ENCODE measurements at regions not wholly inside any gene's neighbourhood (a gene's known extent, or its start where the extent isn't known, plus 50 kb on each side); places are given as distances from the start of the nearest gene placed in this dataset.
A peak's percentile ranks its signal among the peaks of the same experiment; 100 is the strongest.

DNA sequence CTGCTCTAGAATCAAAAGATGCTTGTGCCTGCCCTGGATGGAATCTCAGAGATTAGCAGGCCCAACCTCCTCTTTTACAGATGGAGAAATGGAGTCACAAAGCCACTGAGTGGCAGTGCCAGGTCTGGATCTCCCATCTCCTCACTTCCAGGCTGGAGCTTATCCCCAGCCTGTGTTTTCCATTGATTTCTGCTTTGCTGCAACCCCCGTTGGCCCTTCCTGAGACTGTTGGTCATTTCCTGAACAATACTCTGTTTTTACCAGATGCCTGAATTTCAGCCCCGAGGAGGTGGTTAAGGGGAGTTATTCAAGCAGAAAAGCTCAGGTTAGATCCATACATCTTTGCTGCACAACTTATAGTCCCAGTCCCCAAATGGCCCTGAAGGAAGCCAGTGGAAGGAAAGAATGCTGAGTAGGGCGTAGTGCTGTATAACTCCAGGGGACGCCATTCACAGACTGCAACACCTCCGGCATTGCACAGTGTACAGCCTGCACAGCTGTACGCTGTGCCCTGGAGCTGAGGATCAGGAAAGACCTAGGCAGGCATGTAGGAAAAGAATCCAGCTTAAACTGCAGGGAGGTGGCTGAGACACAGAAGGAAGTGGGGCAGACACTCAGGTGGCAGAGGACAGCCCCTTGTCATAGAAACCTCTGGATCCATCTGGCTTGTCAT is 77.5 kb downstream of the RPLP1 start:
- no peak overlapping the region for H3K4me3 ChIP-seq
- H3K9me3 ChIP-seq = no peaks in the 10 kb centered on the region
- no peaks in the 10 kb centered on the region for H3K36me3 ChIP-seq
- no peak overlapping the region for H3K27ac ChIP-seq
- peaks cover 0 to 17% (median 0%) of the 10 kb centered on the region in 3 donors for H3K4me1 ChIP-seq
- H3K27me3 ChIP-seq = no peaks in the 10 kb centered on the region
- TF ChIP-seq POLR2AphosphoS5 (IDR thresholded peaks at IDR 0.05) (no peak), POLR2A (IDR thresholded peaks at IDR 0.05) (no peak), EP300 (IDR thresholded peaks at IDR 0.05) (no peak)
- TF ChIP-seq, protein P1, sequence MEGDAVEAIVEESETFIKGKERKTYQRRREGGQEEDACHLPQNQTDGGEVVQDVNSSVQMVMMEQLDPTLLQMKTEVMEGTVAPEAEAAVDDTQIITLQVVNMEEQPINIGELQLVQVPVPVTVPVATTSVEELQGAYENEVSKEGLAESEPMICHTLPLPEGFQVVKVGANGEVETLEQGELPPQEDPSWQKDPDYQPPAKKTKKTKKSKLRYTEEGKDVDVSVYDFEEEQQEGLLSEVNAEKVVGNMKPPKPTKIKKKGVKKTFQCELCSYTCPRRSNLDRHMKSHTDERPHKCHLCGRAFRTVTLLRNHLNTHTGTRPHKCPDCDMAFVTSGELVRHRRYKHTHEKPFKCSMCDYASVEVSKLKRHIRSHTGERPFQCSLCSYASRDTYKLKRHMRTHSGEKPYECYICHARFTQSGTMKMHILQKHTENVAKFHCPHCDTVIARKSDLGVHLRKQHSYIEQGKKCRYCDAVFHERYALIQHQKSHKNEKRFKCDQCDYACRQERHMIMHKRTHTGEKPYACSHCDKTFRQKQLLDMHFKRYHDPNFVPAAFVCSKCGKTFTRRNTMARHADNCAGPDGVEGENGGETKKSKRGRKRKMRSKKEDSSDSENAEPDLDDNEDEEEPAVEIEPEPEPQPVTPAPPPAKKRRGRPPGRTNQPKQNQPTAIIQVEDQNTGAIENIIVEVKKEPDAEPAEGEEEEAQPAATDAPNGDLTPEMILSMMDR (IDR thresholded peaks at IDR 0.05) = no peak
- no peak for ATAC-seq
- 50% methylated on average over 2 of the region's 6 CpGs; no CpG with 5 or more reads in 1 of the 2 donors for WGBS, 2 donors (ENCODE audit: low coverage in 1 of 2)

DNA sequence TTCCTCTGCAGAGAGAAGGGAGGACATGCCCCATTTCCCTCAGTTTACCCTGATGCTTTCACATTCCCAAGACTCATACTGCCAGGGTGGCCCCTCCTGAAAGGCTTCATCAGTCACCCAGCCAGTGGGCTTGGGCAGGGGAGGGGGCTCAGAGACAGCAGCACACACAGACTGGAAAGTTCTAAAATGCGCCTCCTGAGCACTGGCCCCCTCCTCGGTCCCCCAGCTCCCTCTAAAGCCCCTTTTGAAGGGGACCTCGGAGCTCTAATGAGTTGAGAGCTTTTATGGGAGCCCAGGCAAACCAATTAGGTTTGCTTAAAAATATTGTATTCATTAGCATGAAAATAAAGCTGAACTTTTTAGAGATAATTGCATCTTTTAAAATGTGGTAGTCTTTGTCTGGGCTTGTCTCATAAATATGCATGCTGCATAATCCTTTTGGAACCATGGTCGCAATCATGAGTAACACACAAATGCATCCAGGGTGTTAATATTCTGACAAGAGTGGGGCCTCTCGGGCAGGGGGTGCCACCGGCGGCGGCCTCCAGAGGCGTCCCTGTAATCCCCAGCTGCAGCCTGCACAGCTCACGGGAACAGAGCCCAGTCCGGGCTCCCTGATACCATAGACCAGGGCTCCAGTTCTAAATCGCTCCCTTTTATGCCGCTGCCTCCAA is 78.5 kb downstream of the RPLP1 start:
- TF ChIP-seq POLR2AphosphoS5 (IDR thresholded peaks at IDR 0.05) (no peak), POLR2A (IDR thresholded peaks at IDR 0.05) (no peak), EP300 (IDR thresholded peaks at IDR 0.05) (no peak)
- TF ChIP-seq, protein P1 (IDR thresholded peaks at IDR 0.05) = no peak
- no peak for ATAC-seq
- no peaks in the 10 kb centered on the region for H3K36me3 ChIP-seq
- H3K4me3 ChIP-seq = no peak overlapping the region
- WGBS, 2 donors (ENCODE audit: low coverage in 1 of 2) = 63 to 80% methylated on average over 2 to 9 of the region's 13 CpGs
- peak overlapping the region in 1 of 4 donors; percentile 1 for H3K27ac ChIP-seq
- H3K4me1 ChIP-seq = peaks cover 0 to 17% (median 0%) of the 10 kb centered on the region in 3 donors
- H3K9me3 ChIP-seq = no peaks in the 10 kb centered on the region
- H3K27me3 ChIP-seq = no peaks in the 10 kb centered on the region

DNA sequence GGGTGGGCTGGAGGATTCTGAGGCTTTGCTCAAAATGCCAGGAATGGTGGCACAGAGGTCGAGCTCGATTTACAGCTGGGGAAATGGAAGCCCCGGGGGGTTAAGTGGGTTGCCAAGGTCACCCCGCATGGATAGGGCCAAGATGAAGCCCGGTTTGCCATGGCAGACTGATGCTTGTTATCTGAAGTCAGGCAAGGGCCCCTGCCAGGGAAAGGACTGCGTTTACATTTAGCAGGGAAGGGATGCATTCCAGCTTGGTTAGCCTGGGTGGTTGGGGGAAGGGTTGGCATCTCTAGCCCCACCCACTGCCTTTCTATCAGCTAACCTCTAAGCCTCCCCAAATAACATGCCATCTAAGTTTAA is 79.0 kb downstream of the RPLP1 start:
- no peaks in the 10 kb centered on the region for H3K9me3 ChIP-seq
- WGBS, 2 donors (ENCODE audit: low coverage in 1 of 2) = 20 to 28% methylated on average over 1 to 5 of the region's 6 CpGs
- ATAC-seq = no peak

DNA sequence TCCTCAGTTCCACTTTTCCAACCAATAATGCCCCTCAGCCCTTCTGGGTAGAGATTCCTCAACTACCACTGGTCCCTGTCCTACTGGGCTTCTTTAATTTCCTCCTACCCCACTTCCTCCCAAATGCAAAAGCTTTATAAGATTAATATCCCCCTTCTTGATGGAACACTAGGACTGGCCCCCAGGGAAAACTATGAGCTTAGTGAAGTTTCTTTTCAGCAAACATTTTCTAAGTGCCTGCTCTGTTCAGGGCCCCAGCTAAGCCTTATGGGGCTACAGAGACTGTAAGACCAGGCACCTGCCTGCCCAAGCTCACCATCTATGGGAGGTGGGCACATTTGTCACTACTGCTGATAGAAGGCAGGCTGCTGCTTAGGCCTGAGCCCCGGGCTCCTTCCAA is 79.4 kb downstream of the RPLP1 start:
- no peak for TF ChIP-seq POLR2A (IDR thresholded peaks at IDR 0.05)
- no peak for TF ChIP-seq EP300 (IDR thresholded peaks at IDR 0.05)
- no peak for TF ChIP-seq POLR2AphosphoS5 (IDR thresholded peaks at IDR 0.05)
- TF ChIP-seq, protein P1 (IDR thresholded peaks at IDR 0.05) = no peak
- Histone ChIP-seq H3K9me3 (no peaks in the 10 kb centered on the region), H3K27ac (no peak overlapping the region), H3K27me3 (no peaks in the 10 kb centered on the region), H3K36me3 (no peaks in the 10 kb centered on the region), H3K4me1 (peaks cover 0 to 17% (median 0%) of the 10 kb centered on the region in 3 donors), H3K4me3 (no peak overlapping the region)
- no CpG with 5 or more reads among the region's 1 CpG for WGBS, 2 donors (ENCODE audit: low coverage in 1 of 2)
- ATAC-seq = no peak

More for the DNA sequence above, 79.0 kb downstream of the RPLP1 start:
- no peak overlapping the region for H3K4me3 ChIP-seq
- H3K4me1 ChIP-seq = peaks cover 0 to 17% (median 0%) of the 10 kb centered on the region in 3 donors
- H3K27me3 ChIP-seq = no peaks in the 10 kb centered on the region
- TF ChIP-seq EP300 (IDR thresholded peaks at IDR 0.05) (no peak), POLR2AphosphoS5 (IDR thresholded peaks at IDR 0.05) (no peak)
- H3K27ac ChIP-seq = no peak overlapping the region
- no peaks in the 10 kb centered on the region for H3K36me3 ChIP-seq

DNA sequence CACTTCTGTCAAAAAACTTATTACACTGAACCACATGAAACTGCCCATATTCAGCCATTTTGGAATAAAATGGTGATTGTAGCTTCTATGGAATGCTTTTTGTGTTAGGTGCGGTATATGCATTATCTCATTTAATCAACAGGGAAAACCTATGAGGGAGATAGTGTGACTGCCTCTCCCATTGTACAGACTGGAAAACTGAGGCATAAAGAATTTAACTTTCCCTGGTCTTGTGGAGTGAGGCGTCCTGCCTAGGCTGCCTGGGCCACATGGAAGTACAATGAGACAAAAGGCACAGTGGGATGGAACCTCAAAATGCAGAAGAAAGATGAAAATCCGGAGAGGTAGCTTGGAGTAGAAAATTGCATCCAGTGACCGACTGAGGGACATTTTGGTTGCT is 80.2 kb downstream of the RPLP1 start:
- H3K27ac ChIP-seq = no peak overlapping the region
- H3K27me3 ChIP-seq = no peaks in the 10 kb centered on the region
- no peaks in the 10 kb centered on the region for H3K9me3 ChIP-seq
- peaks cover 0 to 17% (median 0%) of the 10 kb centered on the region in 3 donors for H3K4me1 ChIP-seq
- 100% methylated on average over 2 to 3 of the region's 4 CpGs for WGBS, 2 donors (ENCODE audit: low coverage in 1 of 2)
- TF ChIP-seq POLR2A (IDR thresholded peaks at IDR 0.05) (no peak), EP300 (IDR thresholded peaks at IDR 0.05) (no peak), POLR2AphosphoS5 (IDR thresholded peaks at IDR 0.05) (no peak)
- ATAC-seq = no peak
- H3K36me3 ChIP-seq = no peaks in the 10 kb centered on the region
- H3K4me3 ChIP-seq = no peak overlapping the region

DNA sequence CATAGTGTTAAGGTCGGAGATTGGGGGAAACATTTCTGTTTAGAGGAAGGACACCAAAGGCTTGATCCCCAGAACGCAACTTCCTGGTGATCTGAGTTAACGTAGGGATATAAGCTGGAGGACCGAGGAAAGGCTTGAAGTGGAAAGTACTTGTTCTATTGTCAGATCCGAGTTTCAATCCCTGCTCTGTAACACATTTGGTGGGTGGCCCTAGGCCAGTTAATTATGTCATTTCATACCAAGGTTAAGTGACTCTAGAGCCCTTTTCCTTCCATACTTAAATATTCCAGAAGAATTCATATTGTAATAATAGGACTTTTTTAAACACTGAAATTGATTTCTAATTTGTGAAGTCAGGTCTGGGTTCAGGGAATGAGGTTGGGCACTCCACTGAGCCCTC is 80.9 kb downstream of the RPLP1 start:
- WGBS, 2 donors (ENCODE audit: low coverage in 1 of 2) = 60 to 76% methylated on average over 5 of the region's 5 CpGs
- TF ChIP-seq, protein P1 (IDR thresholded peaks at IDR 0.05) = no peak
- TF ChIP-seq POLR2A (IDR thresholded peaks at IDR 0.05) = no peak
- no peak for TF ChIP-seq POLR2AphosphoS5 (IDR thresholded peaks at IDR 0.05)
- Histone ChIP-seq H3K27ac (no peak overlapping the region), H3K4me3 (no peak overlapping the region), H3K36me3 (no peaks in the 10 kb centered on the region), H3K4me1 (peaks cover 0 to 17% (median 0%) of the 10 kb centered on the region in 3 donors), H3K9me3 (no peaks in the 10 kb centered on the region), H3K27me3 (no peaks in the 10 kb centered on the region)
- no peak for ATAC-seq

All from gastroesophageal sphincter (tissue), 4 donors.